Astrocyte of the spinal cord (primary cell): ENCODE measurements at regions not wholly inside any gene's neighbourhood (a gene's known extent, or its start where the extent isn't known, plus 50 kb on each side); places are given as distances from the start of the nearest gene placed in this dataset.

Experiments used
- DNase-seq: peaks from one replicate; pipeline ENCODE4 v3.0.0; 2011; ENCODE audit warnings: low read depth, low spot score
- H3K4me3 ChIP-seq: 2 replicates; pipeline ENCODE4 v1.5.1; 2011; ENCODE audit warnings: low read depth, mild to moderate bottlenecking, low read length, moderate library complexity
- in situ Hi-C: cut with HindIII; loops from 2 replicates; pipeline ENCODE4 v1.10.0; 2017; ENCODE audit warnings: low sequenced_read_pairs
- TF ChIP-seq, protein P1 (sequence below): IDR thresholded peaks from 2 replicates; pipeline ENCODE4 v1.5.1; 2012; ENCODE audit warnings: low read depth, mild to moderate bottlenecking, low read length, inconsistent platforms

DNA sequence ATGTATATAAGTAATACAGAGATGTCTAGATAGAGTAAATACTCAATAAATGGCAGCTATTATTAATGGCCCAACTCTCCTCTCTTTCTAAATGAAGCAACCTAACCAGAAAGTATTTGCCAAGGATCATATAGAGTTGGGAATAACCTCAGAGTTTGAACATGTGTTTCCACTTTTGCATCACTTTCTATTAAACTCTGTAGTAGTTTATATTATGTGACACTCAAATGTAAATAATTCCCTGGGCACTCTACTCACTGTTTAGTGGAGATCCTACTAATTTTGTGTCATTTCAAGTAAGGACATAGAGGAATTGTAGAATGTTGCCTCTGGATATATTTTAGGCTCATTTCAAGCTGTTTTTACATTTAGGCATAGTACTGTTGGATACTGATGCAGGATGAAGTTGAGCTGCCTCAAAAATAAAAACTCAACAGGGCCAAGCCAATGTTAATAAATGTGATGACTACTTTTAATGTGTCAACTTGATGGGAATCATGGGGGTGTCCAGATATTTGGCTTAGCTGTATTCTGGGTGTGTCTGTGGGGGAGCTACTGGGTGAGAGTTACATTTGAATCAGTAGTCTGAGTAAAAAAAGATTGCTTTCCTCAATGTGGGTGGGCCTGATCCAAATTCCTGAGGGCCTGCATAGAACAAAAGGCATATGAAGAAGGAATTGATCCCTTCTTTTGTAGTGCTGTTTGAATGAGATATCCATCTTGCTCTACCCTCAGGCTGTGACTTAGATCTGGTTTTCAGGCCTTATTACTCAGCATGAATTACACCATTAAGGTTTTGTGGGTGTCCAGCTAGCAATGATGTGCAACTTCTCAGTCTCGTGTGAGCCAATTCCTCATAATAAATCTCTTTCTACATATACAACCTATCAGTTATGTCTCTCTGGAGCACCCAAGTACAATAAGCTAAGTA, 1368.2 kb downstream of the STIM2 start:
- no peak overlapping the region for H3K4me3 ChIP-seq
- DNase-seq: peak; percentile 40
- TF ChIP-seq, protein P1, sequence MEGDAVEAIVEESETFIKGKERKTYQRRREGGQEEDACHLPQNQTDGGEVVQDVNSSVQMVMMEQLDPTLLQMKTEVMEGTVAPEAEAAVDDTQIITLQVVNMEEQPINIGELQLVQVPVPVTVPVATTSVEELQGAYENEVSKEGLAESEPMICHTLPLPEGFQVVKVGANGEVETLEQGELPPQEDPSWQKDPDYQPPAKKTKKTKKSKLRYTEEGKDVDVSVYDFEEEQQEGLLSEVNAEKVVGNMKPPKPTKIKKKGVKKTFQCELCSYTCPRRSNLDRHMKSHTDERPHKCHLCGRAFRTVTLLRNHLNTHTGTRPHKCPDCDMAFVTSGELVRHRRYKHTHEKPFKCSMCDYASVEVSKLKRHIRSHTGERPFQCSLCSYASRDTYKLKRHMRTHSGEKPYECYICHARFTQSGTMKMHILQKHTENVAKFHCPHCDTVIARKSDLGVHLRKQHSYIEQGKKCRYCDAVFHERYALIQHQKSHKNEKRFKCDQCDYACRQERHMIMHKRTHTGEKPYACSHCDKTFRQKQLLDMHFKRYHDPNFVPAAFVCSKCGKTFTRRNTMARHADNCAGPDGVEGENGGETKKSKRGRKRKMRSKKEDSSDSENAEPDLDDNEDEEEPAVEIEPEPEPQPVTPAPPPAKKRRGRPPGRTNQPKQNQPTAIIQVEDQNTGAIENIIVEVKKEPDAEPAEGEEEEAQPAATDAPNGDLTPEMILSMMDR: no peak
- in situ Hi-C loops: no loop called here

DNA sequence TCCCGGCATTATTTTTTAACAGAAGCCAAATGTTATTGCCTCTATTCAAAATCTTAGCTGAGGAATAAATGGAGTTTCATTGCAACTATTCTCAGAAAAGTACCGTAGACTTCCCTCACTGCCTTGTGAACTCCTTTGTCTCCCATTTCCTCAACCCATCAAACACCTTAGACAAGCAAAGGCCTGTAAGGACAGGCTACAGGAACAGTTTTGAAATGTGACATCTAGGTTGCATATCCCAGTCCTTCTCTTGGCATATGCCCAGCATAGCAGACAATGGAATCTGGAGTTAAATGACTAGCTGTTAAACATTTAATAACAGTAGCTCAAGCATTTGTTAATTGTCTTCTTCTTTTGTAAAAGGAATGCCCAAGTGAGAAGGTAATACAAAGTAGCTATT, 1371.7 kb downstream of the STIM2 start:
- TF ChIP-seq, protein P1: no peak
- H3K4me3 ChIP-seq: no peak overlapping the region
- in situ Hi-C loops: no loop called here
- no peak for DNase-seq

DNA sequence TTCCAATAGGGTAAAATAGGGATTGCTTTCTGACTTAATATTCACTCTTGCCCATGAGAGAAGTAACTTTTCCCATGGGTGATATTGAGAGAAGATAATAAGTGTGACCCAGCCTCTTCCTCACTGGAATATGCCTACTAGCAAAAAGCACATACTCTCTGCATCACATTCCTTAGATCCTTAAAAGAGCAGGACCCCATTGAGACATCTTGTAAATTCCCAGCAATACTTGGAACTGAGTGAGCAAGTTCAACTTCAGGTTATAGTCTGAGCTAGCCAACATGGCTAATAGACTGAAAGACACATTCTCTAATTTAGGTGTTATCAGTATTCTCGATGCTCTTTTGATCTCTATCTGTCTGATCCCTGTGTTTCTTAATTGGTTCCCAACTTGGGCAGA, 1372.3 kb downstream of the STIM2 start:
- no peak for DNase-seq
- TF ChIP-seq, protein P1: no peak
- no peak overlapping the region for H3K4me3 ChIP-seq
- in situ Hi-C loops: no loop called here

DNA sequence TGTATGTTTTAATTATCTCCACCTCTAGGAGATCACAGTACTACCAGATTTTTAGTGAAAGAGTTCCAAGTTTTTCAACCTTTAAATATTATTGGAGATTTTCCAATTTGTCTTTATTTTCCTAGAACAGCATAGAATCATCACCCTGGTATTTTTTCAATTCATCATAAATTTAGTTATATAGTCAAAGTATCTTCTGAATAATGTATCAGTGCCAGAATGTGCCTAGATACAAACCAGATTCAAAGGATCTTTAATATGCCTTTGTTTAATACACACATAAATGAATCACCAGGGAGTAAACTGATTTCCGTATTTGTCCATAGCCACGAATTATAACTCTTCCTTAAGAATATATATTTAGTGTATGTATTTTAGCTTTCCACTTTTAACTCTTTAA, 1373.1 kb downstream of the STIM2 start:
- in situ Hi-C loops: no loop called here
- DNase-seq: no peak
- no peak overlapping the region for H3K4me3 ChIP-seq
- TF ChIP-seq, protein P1: no peak

DNA sequence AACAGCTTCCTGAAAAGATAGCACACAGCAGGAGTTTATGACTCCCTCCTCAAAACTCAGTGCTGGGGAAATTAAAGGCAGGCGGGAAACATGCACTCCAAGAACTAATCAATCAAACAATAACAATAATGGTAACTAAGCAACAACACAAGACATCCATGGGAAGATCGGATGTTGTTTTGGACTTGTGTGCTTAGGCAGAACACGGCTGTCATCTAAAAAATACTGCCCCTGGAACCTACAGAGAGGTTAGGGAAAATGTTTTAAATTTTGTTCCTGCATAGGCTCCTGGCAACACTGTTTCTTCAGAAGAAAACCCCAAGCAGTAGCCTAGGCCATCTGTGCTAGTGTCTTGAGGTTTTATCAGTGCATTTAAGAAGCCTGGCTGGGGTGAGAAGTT, 1378.2 kb downstream of the STIM2 start:
- in situ Hi-C loops: no loop called here
- H3K4me3 ChIP-seq: no peak overlapping the region
- TF ChIP-seq, protein P1: no peak
- DNase-seq: peak; percentile 10

DNA sequence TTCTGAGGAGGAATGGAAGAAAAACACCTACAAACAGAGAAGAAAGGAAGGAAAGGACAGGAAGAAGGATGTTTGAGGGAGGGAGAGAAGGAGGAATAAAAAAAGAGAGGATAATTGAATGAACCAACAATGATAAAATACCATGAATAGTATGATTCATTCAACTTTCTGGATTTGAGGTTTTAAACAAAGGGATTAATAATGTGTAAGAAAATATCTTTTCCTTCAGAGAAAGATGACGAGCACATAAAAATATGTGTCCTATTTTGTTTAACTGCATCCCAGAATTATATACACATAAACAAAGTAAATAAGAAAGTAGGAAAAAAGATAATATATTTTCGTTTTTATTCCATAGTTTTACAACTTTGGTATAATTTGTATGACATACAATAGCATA, 1380.4 kb downstream of the STIM2 start:
- no peak for DNase-seq
- TF ChIP-seq, protein P1: no peak
- in situ Hi-C loops: no loop called here
- no peak overlapping the region for H3K4me3 ChIP-seq
